ENCODE measurements at regions not wholly inside any gene's neighbourhood (a gene's known extent, or its start where the extent isn't known, plus 50 kb on each side); places are given as distances from the start of the nearest gene placed in this dataset.

DNA sequence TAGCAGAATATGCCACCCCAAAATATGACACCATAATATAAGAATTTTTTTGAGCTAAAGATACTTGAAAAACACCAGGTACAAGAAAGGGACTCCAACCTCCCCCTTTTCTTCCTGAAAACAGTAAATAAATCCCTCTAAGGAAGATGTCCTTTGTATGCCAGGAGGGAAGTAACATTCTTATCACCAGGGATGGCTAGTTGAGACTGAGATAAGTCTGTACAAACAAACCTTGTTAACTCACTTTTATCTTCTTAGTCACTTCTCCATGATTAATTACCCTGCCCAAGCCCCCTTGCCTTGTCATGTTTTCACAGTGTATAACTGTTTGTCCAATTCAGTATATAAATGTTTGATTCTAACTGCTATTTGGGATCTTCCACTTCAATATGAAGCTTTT, 888.0 kb downstream of the PCDH18 start:
- intact Hi-C loops (cut with micrococcal nuclease): no loop called here

More for the DNA sequence above, 888.0 kb downstream of the PCDH18 start:
- Histone ChIP-seq H2AK9ac (replicated peaks; ENCODE audit: low read depth, low read length, poor library complexity) (no peak overlapping the region), H3K56ac (ENCODE audit: extremely low read depth, insufficient read depth, low read length) (no peak overlapping the region), H3K27ac (ENCODE audit: insufficient read depth, low read length) (no peak overlapping the region), H4K8ac (ENCODE audit: low read depth in 2 of 2, low read length in 2 of 2) (no peak overlapping the region), H3K9me3 (ENCODE audit: control insufficient read depth, insufficient read depth, low read length) (no peaks in the 10 kb centered on the region), H3K14ac (replicated peaks; ENCODE audit: low read depth, low read length) (no peak overlapping the region), H3K4me2 (ENCODE audit: low read depth, low read length) (no peak overlapping the region), H2BK120ac (ENCODE audit: low read depth, low read length) (no peak overlapping the region), H2BK20ac (ENCODE audit: low read depth, low read length) (no peak overlapping the region), H3K4me3 (ENCODE audit: insufficient read depth, low read depth, low read length) (no peak overlapping the region), H3K27me3 (ENCODE audit: control insufficient read depth, insufficient read depth, low read length) (no peaks in the 10 kb centered on the region), H3K23ac (ENCODE audit: low read depth, low read length) (no peak overlapping the region), H4K5ac (ENCODE audit: low read depth, low read length) (no peak overlapping the region), H2BK15ac (ENCODE audit: low read depth, low read length) (no peak overlapping the region), H3K9ac (ENCODE audit: low read depth, low read length) (no peak overlapping the region), H2AFZ (replicated peaks; ENCODE audit: low read length, poor library complexity) (no peak overlapping the region), H3K9me1 (ENCODE audit: insufficient read depth, low read length) (no peaks in the 10 kb centered on the region), H3K18ac (ENCODE audit: low read depth, low read length) (no peak overlapping the region), H3K4me1 (ENCODE audit: control insufficient read depth, insufficient read depth, low read length) (no peaks in the 10 kb centered on the region), H3K4ac (ENCODE audit: low read depth, low read length) (no peak overlapping the region), H3K79me1 (ENCODE audit: low read depth in 1 of 2, low read length in 2 of 2) (no peaks in the 10 kb centered on the region), H4K91ac (ENCODE audit: insufficient read depth, low read depth, low read length) (no peak overlapping the region), H2BK5ac (ENCODE audit: low read depth, low read length, poor library complexity, severe bottlenecking) (no peak overlapping the region), H4K20me1 (ENCODE audit: insufficient read depth, low read length) (no peaks in the 10 kb centered on the region), H3K36me3 (ENCODE audit: control insufficient read depth, insufficient read depth, low read length) (no peaks in the 10 kb centered on the region), H2AK5ac (ENCODE audit: low read depth, low read length) (no peak overlapping the region)
- dilution Hi-C loops (cut with HindIII; ENCODE audit: low sequenced_read_pairs, unreplicated experiment): no loop called here
- in situ Hi-C loops (cut with MboI; ENCODE audit: low sequenced_read_pairs): no loop called here
- no TSS peak for BruUV-seq (replicated peaks)
- ChIA-PET CTCF (no interaction called here), POLR2A (ENCODE audit: unreplicated experiment) (no interaction called here)
- ATAC-seq (ENCODE audit: low read depth) (no peak), DNase-seq (no peak)
- TF ChIP-seq, protein P1, sequence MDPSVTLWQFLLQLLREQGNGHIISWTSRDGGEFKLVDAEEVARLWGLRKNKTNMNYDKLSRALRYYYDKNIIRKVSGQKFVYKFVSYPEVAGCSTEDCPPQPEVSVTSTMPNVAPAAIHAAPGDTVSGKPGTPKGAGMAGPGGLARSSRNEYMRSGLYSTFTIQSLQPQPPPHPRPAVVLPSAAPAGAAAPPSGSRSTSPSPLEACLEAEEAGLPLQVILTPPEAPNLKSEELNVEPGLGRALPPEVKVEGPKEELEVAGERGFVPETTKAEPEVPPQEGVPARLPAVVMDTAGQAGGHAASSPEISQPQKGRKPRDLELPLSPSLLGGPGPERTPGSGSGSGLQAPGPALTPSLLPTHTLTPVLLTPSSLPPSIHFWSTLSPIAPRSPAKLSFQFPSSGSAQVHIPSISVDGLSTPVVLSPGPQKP (IDR thresholded peaks at IDR 0.05; ENCODE audit: borderline replicate concordance, low read depth, low read length): no peak
- TF ChIP-seq SMC3 (IDR thresholded peaks at IDR 0.05; ENCODE audit: low read depth, low read length) (no peak), RFX5 (IDR thresholded peaks at IDR 0.05; ENCODE audit: low read depth, low read length) (no peak), MAFK (IDR thresholded peaks at IDR 0.05; ENCODE audit: low read depth, low read length) (no peak), MXI1 (IDR thresholded peaks at IDR 0.05; ENCODE audit: borderline replicate concordance, low read depth, low read length) (no peak), CEBPB (IDR thresholded peaks at IDR 0.05; ENCODE audit: low read depth, low read length) (no peak), POLR2A (IDR thresholded peaks at IDR 0.05; ENCODE audit: low read depth, low read length) (no peak), RAD21 (IDR thresholded peaks at IDR 0.05; ENCODE audit: low read length) (no peak)
- TF ChIP-seq, protein P2, sequence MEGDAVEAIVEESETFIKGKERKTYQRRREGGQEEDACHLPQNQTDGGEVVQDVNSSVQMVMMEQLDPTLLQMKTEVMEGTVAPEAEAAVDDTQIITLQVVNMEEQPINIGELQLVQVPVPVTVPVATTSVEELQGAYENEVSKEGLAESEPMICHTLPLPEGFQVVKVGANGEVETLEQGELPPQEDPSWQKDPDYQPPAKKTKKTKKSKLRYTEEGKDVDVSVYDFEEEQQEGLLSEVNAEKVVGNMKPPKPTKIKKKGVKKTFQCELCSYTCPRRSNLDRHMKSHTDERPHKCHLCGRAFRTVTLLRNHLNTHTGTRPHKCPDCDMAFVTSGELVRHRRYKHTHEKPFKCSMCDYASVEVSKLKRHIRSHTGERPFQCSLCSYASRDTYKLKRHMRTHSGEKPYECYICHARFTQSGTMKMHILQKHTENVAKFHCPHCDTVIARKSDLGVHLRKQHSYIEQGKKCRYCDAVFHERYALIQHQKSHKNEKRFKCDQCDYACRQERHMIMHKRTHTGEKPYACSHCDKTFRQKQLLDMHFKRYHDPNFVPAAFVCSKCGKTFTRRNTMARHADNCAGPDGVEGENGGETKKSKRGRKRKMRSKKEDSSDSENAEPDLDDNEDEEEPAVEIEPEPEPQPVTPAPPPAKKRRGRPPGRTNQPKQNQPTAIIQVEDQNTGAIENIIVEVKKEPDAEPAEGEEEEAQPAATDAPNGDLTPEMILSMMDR (conservative IDR thresholded peaks at IDR 0.05; ENCODE audit: low read depth, low read length): no peak

Measured in IMR-90 (cell line).